Left ventricle myocardium superior (tissue), 1 donor: ENCODE measurements at regions not wholly inside any gene's neighbourhood (a gene's known extent, or its start where the extent isn't known, plus 50 kb on each side); places are given as distances from the start of the nearest gene placed in this dataset.

Source experiments
- ATAC-seq: fragments of 200-7000 bp; cut with Tn5 transposase; one replicate; pipeline ENCODE4 v1.9.1; 2020; ENCODE audit warnings: mild to moderate bottlenecking, moderate library complexity
- DNase-seq: peaks from one replicate; pipeline ENCODE4 v3.0.0-alpha.2; 2020
- intact Hi-C: fragments of 100-400 bp; cut with micrococcal nuclease; formaldehyde crosslinking; loops from one replicate; pipeline ENCODE4 v1.11.0; 2022
- donor health status: DM: no; HTN: yes; CAD: no; lungs with severe emphysema.

GRCh38 chr3:132230156-132231000 lies 86.8 kb upstream of the ACP3 start:
- DNase-seq, result no peak
- intact Hi-C loops, result no loop called here
- ATAC-seq, result no peak

GRCh38 chr3:132231633-132232032 lies 85.6 kb upstream of the ACP3 start:
- intact Hi-C loops, result no loop called here
- ATAC-seq, result peak; percentile 92
- DNase-seq, result no peak

GRCh38 chr3:132232231-132232792 lies 84.9 kb upstream of the ACP3 start:
- DNase-seq (no peak), ATAC-seq (no peak)
- intact Hi-C loops, result no loop called here

- ATAC-seq, result no peak
- intact Hi-C loops, result no loop called here
- DNase-seq, result no peak
Observed at GRCh38 chr3:132236701-132237651, 80.2 kb upstream of the ACP3 start.

- DNase-seq (no peak), ATAC-seq (no peak)
- intact Hi-C loops, result no loop called here
Observed at GRCh38 chr3:132237652-132238032, 79.6 kb upstream of the ACP3 start.

GRCh38 chr3:132239587-132239986 lies 77.6 kb upstream of the ACP3 start:
- no peak for ATAC-seq
- intact Hi-C loops, result no loop called here
- DNase-seq, result no peak

GRCh38 chr3:132241776-132242514 lies 75.3 kb upstream of the ACP3 start:
- intact Hi-C loops, result no loop called here
- ATAC-seq (no peak), DNase-seq (no peak)

- intact Hi-C loops, result no loop called here
- DNase-seq, result no peak
- ATAC-seq, result no peak
Observed at GRCh38 chr3:132242790-132243189, 74.4 kb upstream of the ACP3 start.

- ATAC-seq, result no peak
- DNase-seq, result no peak
- intact Hi-C loops, result no loop called here
Observed at GRCh38 chr3:132245552-132246142, 71.6 kb upstream of the ACP3 start.

- intact Hi-C loops, result no loop called here
- DNase-seq, result no peak
- no peak for ATAC-seq
Observed at GRCh38 chr3:132246212-132246611, 71.0 kb upstream of the ACP3 start.

- no peak for DNase-seq
Observed at GRCh38 chr3:132247211-132247610, 70.0 kb upstream of the ACP3 start.

GRCh38 chr3:132248490-132248889 lies 68.7 kb upstream of the ACP3 start:
- intact Hi-C loops, result no loop called here
- ATAC-seq, result no peak
- no peak for DNase-seq

More at GRCh38 chr3:132247211-132247610, 70.0 kb upstream of the ACP3 start:
- ATAC-seq, result no peak
- intact Hi-C loops, result no loop called here

GRCh38 chr3:132253262-132253878 lies 63.8 kb upstream of the ACP3 start:
- peak; percentile 42 for ATAC-seq
- no peak for DNase-seq
- intact Hi-C loops, result no loop called here

GRCh38 chr3:132254076-132254755 lies 63.0 kb upstream of the ACP3 start:
- intact Hi-C loops, result no loop called here
- ATAC-seq (no peak), DNase-seq (no peak)

- intact Hi-C loops, result loop anchor here (5.0 kb wide), 1 partner anchor 142 kb away; no protein-coding TSS in a partner anchor
- DNase-seq, result no peak
- peak; percentile 71 for ATAC-seq
Observed at GRCh38 chr3:132255041-132255745, 62.0 kb upstream of the ACP3 start.

- ATAC-seq, result no peak
- no peak for DNase-seq
- intact Hi-C loops, result loop anchor here (2.0 to 5.0 kb wide), 2 partner anchors 86 to 140 kb away; no protein-coding TSS in a partner anchor
Observed at GRCh38 chr3:132256989-132257388, 60.2 kb upstream of the ACP3 start.

- ATAC-seq, result no peak
- intact Hi-C loops, result no loop called here
- DNase-seq, result no peak
Observed at GRCh38 chr3:132261506-132261905, 55.7 kb upstream of the ACP3 start.
